Mesenchymal stem cell (in vitro differentiated cells and primary cell): ENCODE measurements at regions not wholly inside any gene's neighbourhood (a gene's known extent, or its start where the extent isn't known, plus 50 kb on each side); places are given as distances from the start of the nearest gene placed in this dataset.

Experiments used
- DNase-seq: peaks from one replicate; pipeline ENCODE4 v3.0.0-alpha.2; 2013
- H2AFZ ChIP-seq: one replicate; pipeline ENCODE4 v1.6.1; 2013; ENCODE audit warnings: low read depth, mild to moderate bottlenecking, control low read depth, inconsistent platforms, low read length, moderate library complexity
- H2AK5ac ChIP-seq: 2 replicates; pipeline ENCODE4 v1.6.1; 2013; ENCODE audit warnings: low read length, moderate library complexity, mild to moderate bottlenecking, inconsistent platforms; ENCODE audit not compliant: severe bottlenecking
- H2BK120ac ChIP-seq: one replicate; pipeline ENCODE4 v1.6.1; 2013; ENCODE audit warnings: low read depth, mild to moderate bottlenecking, inconsistent platforms, low read length, moderate library complexity
- H2BK12ac ChIP-seq, 2 experiments: one replicate each; pipeline ENCODE4 v1.6.1; 2013; ENCODE audit warnings: inconsistent platforms in 2 of 2, low read length in 2 of 2, mild to moderate bottlenecking in 2 of 2, moderate library complexity in 2 of 2, control low read depth in 1 of 2
- H2BK15ac ChIP-seq: one replicate; pipeline ENCODE4 v1.6.1; 2013; ENCODE audit warnings: mild to moderate bottlenecking, low read depth, inconsistent platforms; ENCODE audit not compliant: poor library complexity, severe bottlenecking
- H2BK5ac ChIP-seq: 2 replicates; pipeline ENCODE4 v1.6.1; 2013; ENCODE audit warnings: low read depth, mild to moderate bottlenecking, low read length, control low read depth, inconsistent platforms; ENCODE audit not compliant: poor library complexity, severe bottlenecking
- H3K14ac ChIP-seq, 2 experiments: one replicate each; pipeline ENCODE4 v1.6.1; 2013; ENCODE audit warnings: inconsistent platforms in 2 of 2, low read length in 2 of 2, control low read depth in 1 of 2, mild to moderate bottlenecking in 1 of 2, moderate library complexity in 1 of 2
- H3K18ac ChIP-seq, 2 experiments: one replicate each; pipeline ENCODE4 v1.6.1; 2013; ENCODE audit warnings: inconsistent platforms in 2 of 2, low read length in 2 of 2, control low read depth in 1 of 2, low read depth in 1 of 2, mild to moderate bottlenecking in 1 of 2
- H3K23ac ChIP-seq, 2 experiments: one replicate each; pipeline ENCODE4 v1.6.1; 2013; ENCODE audit warnings: inconsistent platforms in 2 of 2, low read length in 2 of 2, mild to moderate bottlenecking in 2 of 2, moderate library complexity in 2 of 2, control low read depth in 1 of 2
- H3K27ac ChIP-seq: 2 replicates; pipeline ENCODE4 v1.5.1; 2013; ENCODE audit warnings: mild to moderate bottlenecking, moderate library complexity, low read length, control low read depth, inconsistent platforms; ENCODE audit not compliant: poor library complexity, severe bottlenecking
- H3K27me3 ChIP-seq, 2 experiments: 2 replicates each; pipeline versions ENCODE4 v1.6.1 to v1.7.0; 2013; ENCODE audit warnings: low read length in 2 of 2, mild to moderate bottlenecking in 2 of 2, moderate library complexity in 2 of 2, control low read depth in 1 of 2, inconsistent platforms in 1 of 2; ENCODE audit not compliant: control insufficient read depth in 1 of 2, insufficient read depth in 1 of 2
- H3K36me3 ChIP-seq, 2 experiments: 2 replicates each; pipeline versions ENCODE4 v1.6.1 to v1.7.0; 2013; ENCODE audit warnings: low read length in 2 of 2, control low read depth in 1 of 2, inconsistent platforms in 1 of 2, low read depth in 1 of 2, mild to moderate bottlenecking in 1 of 2; ENCODE audit not compliant: insufficient read depth in 2 of 2, control insufficient read depth in 1 of 2
- H3K4ac ChIP-seq, 2 experiments: one replicate each; pipeline ENCODE4 v1.6.1; 2013; ENCODE audit warnings: inconsistent platforms in 2 of 2, low read length in 2 of 2, mild to moderate bottlenecking in 2 of 2, moderate library complexity in 2 of 2, control low read depth in 1 of 2, low read depth in 1 of 2
- H3K4me1 ChIP-seq: 2 replicates; pipeline ENCODE4 v1.6.1; 2013; ENCODE audit warnings: low read depth, low read length, control low read depth; ENCODE audit not compliant: control insufficient read depth, insufficient read depth
- H3K4me2 ChIP-seq: 2 replicates; pipeline ENCODE4 v1.6.1; 2013; ENCODE audit warnings: low read length, mild to moderate bottlenecking, inconsistent platforms; ENCODE audit not compliant: poor library complexity, severe bottlenecking
- H3K4me3 ChIP-seq, 2 experiments: 2 replicates each; pipeline versions ENCODE4 v1.5.1 to v1.7.0; 2013; ENCODE audit warnings: low read length in 2 of 2, mild to moderate bottlenecking in 2 of 2, control low read depth in 1 of 2, low read depth in 1 of 2; ENCODE audit not compliant: insufficient read depth in 1 of 2
- H3K79me1 ChIP-seq: replicated peaks from 2 replicates; pipeline ENCODE4 v1.6.1; 2013; ENCODE audit warnings: mild to moderate bottlenecking, control low read depth, low read length, inconsistent platforms; ENCODE audit not compliant: poor library complexity, severe bottlenecking
- H3K9ac ChIP-seq: 2 replicates; pipeline ENCODE4 v1.7.0; 2013; ENCODE audit warnings: mild to moderate bottlenecking, low read length, moderate library complexity
- H3K9me3 ChIP-seq: 2 replicates; pipeline ENCODE4 v1.7.0; 2013; ENCODE audit warnings: mild to moderate bottlenecking, low read length; ENCODE audit not compliant: control insufficient read depth
- H4K8ac ChIP-seq: one replicate; pipeline ENCODE4 v1.6.1; 2013; ENCODE audit warnings: inconsistent platforms, mild to moderate bottlenecking, low read length, moderate library complexity
- H4K91ac ChIP-seq: one replicate; pipeline ENCODE4 v1.6.1; 2013; ENCODE audit warnings: mild to moderate bottlenecking, low read length, inconsistent platforms
- WGBS: methylation state at CpG from one replicate; pipeline ENCODE4 v1.1.7; 2013; ENCODE audit warnings: mixed read lengths; 5-methylcytosine and 5-hydroxymethylcytosine counted together

DNA sequence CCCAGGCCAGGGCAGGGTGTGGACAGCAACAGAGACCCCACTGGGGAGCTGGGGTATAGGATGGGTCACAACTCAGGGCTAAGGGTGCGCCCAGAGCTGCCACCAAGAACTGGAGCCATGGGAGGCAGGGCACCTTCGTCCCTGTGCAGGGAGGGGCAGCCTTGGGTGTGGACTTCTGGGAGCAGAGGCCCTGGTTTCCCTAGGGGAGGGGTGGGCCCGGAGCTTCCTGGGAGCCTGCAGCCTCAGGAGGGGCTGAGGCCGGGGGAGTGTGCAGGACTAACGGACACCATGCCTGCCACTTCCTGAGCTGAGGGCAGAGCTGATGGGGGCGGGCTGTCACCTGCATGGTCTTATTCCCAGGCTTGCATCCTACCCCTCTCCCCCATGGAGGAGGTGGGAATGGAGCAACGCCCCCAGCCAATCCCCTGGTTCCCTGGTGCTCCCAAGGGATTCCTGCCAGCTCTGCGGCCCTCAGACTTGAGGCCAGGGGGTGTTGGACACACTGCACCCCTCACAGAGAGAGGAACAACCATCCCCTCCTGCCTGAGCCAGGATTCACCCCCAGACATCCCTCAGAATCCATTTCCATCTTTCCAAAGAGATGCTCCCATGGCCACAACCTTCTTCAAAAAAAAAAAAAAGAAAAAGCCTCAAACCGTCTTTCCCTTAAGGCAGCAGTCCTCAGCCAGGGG lies 225.7 kb downstream of the CTTN start:
- no peak overlapping the region for H3K18ac ChIP-seq
- H3K14ac ChIP-seq: no peak overlapping the region
- no peak overlapping the region for H2BK120ac ChIP-seq
- no peak for DNase-seq
- no peak overlapping the region for H2BK15ac ChIP-seq
- no peak overlapping the region for H4K91ac ChIP-seq
- H2BK5ac ChIP-seq: no peak overlapping the region
- no peak overlapping the region for H3K27ac ChIP-seq
- H3K4ac ChIP-seq: no peak overlapping the region
- no peak overlapping the region for H2BK12ac ChIP-seq
- peaks cover 0 to 20% of the 10 kb centered on the region in 2 experiments for H3K27me3 ChIP-seq
- H3K23ac ChIP-seq: no peak overlapping the region
- no peak overlapping the region for H3K4me2 ChIP-seq
- no peak overlapping the region for H3K9ac ChIP-seq
- no peaks in the 10 kb centered on the region for H3K4me1 ChIP-seq
- H3K79me1 ChIP-seq: peaks cover 2% of the 10 kb centered on the region
- H2AK5ac ChIP-seq: no peak overlapping the region
- H4K8ac ChIP-seq: no peak overlapping the region
- H3K4me3 ChIP-seq: no peak overlapping the region
- H2AFZ ChIP-seq: no peak overlapping the region
- peaks cover 0 to 2% of the 10 kb centered on the region in 2 experiments for H3K36me3 ChIP-seq
- WGBS: 63% methylated on average over 8 of the region's 9 CpGs
- H3K9me3 ChIP-seq: no peaks in the 10 kb centered on the region

GRCh38 chr11:70624598-70624993 lies 226.3 kb downstream of the CTTN start:
- Histone ChIP-seq H2BK15ac (no peak overlapping the region), H3K27ac (no peak overlapping the region), H3K4me1 (no peaks in the 10 kb centered on the region), H2BK12ac (no peak overlapping the region), H2BK120ac (no peak overlapping the region), H3K79me1 (peaks cover 2% of the 10 kb centered on the region), H4K8ac (no peak overlapping the region), H2AFZ (no peak overlapping the region), H2BK5ac (no peak overlapping the region), H3K4me2 (no peak overlapping the region), H3K4me3 (no peak overlapping the region), H3K14ac (no peak overlapping the region), H3K4ac (no peak overlapping the region), H2AK5ac (no peak overlapping the region), H3K27me3 (peaks cover 0 to 22% of the 10 kb centered on the region in 2 experiments), H4K91ac (no peak overlapping the region), H3K9me3 (no peaks in the 10 kb centered on the region), H3K18ac (no peak overlapping the region), H3K9ac (no peak overlapping the region), H3K36me3 (peaks cover 0 to 2% of the 10 kb centered on the region in 2 experiments), H3K23ac (no peak overlapping the region)
- DNase-seq: no peak
- 68% methylated on average over 10 of the region's 10 CpGs for WGBS

- H3K4ac ChIP-seq: no peak overlapping the region
- H2BK120ac ChIP-seq: no peak overlapping the region
- no peak overlapping the region for H2BK5ac ChIP-seq
- no peak overlapping the region for H3K23ac ChIP-seq
- H3K9ac ChIP-seq: no peak overlapping the region
- H3K14ac ChIP-seq: no peak overlapping the region
- peaks cover 0 to 27% of the 10 kb centered on the region in 2 experiments for H3K27me3 ChIP-seq
- 86% methylated on average over 6 of the region's 7 CpGs for WGBS
- no peaks in the 10 kb centered on the region for H3K9me3 ChIP-seq
- no peak overlapping the region for H2AFZ ChIP-seq
- H4K8ac ChIP-seq: no peak overlapping the region
- H3K4me3 ChIP-seq: no peak overlapping the region
- H3K4me2 ChIP-seq: no peak overlapping the region
- H3K18ac ChIP-seq: no peak overlapping the region
- peaks cover 0 to 2% of the 10 kb centered on the region in 2 experiments for H3K36me3 ChIP-seq
- H3K4me1 ChIP-seq: no peaks in the 10 kb centered on the region
- H2BK15ac ChIP-seq: no peak overlapping the region
- no peak overlapping the region for H2BK12ac ChIP-seq
- no peak overlapping the region for H4K91ac ChIP-seq
- no peak for DNase-seq
- H2AK5ac ChIP-seq: no peak overlapping the region
- H3K27ac ChIP-seq: no peak overlapping the region
- H3K79me1 ChIP-seq: peaks cover 2% of the 10 kb centered on the region
These were observed 226.7 kb downstream of the CTTN start for GRCh38 chr11:70625051-70625450.

DNA sequence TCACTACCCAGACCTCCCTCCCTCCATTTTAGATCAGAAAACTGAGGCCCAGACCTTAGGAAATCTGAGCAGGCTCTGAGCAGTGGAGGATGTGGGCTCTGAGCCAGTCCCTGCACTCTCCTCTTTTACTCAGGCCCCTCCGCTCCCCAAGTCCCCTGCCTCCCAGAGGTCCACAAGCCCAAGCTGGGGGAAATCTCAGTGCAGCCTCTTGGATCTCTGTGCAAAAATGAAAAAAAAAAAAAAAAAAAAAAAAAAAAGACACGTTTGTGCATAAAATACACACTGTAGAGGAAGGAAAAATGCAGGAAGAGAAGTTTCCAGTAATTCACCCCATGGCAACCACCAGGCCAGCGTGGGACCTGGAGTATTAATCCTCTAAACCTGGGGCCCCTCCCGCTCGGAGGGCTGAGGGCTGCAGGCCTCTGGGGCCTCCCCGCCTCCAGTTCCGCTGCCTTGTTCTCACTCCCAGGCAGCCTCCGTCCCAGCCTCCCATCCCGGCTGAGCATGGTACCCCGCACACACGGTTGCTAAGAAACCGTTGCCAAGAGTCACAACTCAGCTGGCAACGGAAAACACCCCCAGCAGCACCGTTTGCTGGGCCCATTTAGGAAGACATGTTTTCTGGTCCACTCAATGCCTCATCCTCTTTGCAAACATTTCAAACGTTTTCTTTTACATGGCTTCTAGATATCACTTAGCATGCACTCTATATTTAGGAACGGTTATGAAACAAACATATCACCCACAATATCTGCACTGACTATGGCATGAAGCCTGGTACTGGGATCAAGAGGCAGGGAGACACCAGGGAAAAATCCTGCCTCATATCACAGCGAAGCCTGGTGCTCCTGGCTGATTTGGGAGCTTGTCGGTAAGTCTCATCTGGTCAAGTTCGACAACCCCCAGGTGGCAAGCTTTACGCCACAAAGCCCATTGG lies 227.5 kb downstream of the CTTN start:
- H2AK5ac ChIP-seq: no peak overlapping the region
- peaks cover 0 to 29% of the 10 kb centered on the region in 2 experiments for H3K27me3 ChIP-seq
- H2AFZ ChIP-seq: no peak overlapping the region
- no peak overlapping the region for H3K4me2 ChIP-seq
- H3K18ac ChIP-seq: no peak overlapping the region
- H3K27ac ChIP-seq: no peak overlapping the region
- no peak overlapping the region for H3K23ac ChIP-seq
- peaks cover 2% of the 10 kb centered on the region for H3K79me1 ChIP-seq
- no peaks in the 10 kb centered on the region for H3K9me3 ChIP-seq
- no peak overlapping the region for H4K8ac ChIP-seq
- H3K4ac ChIP-seq: no peak overlapping the region
- H3K14ac ChIP-seq: no peak overlapping the region
- 83% methylated on average over 19 of the region's 20 CpGs for WGBS
- H3K9ac ChIP-seq: no peak overlapping the region
- H2BK15ac ChIP-seq: no peak overlapping the region
- H3K4me3 ChIP-seq: no peak overlapping the region
- H3K36me3 ChIP-seq: peaks cover 0 to 2% of the 10 kb centered on the region in 2 experiments
- H4K91ac ChIP-seq: no peak overlapping the region
- H2BK120ac ChIP-seq: no peak overlapping the region
- no peak for DNase-seq
- H2BK12ac ChIP-seq: no peak overlapping the region
- no peak overlapping the region for H2BK5ac ChIP-seq
- H3K4me1 ChIP-seq: no peaks in the 10 kb centered on the region
